ENCODE measurements at regions not wholly inside any gene's neighbourhood (a gene's known extent, or its start where the extent isn't known, plus 50 kb on each side); places are given as distances from the start of the nearest gene placed in this dataset.

DNA sequence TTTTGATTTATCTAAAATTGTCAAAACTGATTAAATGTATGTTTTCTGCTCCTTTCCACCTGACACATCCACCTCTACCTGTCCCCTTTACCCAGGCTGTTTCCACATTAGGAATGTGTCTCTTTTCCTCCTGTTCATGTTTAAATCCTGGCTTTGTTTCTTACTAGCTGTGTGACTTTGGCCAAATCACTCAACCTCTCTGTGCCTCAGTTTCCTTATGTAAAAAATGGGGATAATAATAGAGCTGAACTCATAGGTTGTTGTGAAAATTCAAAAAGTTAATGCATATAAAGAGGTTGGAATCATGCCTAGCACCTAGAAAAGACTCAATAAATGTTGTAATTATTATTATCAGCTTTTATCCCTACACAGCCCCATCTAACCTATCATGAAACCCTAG, 136.8 kb downstream of the NXPE2 start:
- in situ Hi-C loops (cut with MboI; ENCODE audit: low sequenced_read_pairs, unreplicated experiment): no loop called here
- no peak for DNase-seq (ENCODE audit: low spot score)
- TF ChIP-seq, protein P1, sequence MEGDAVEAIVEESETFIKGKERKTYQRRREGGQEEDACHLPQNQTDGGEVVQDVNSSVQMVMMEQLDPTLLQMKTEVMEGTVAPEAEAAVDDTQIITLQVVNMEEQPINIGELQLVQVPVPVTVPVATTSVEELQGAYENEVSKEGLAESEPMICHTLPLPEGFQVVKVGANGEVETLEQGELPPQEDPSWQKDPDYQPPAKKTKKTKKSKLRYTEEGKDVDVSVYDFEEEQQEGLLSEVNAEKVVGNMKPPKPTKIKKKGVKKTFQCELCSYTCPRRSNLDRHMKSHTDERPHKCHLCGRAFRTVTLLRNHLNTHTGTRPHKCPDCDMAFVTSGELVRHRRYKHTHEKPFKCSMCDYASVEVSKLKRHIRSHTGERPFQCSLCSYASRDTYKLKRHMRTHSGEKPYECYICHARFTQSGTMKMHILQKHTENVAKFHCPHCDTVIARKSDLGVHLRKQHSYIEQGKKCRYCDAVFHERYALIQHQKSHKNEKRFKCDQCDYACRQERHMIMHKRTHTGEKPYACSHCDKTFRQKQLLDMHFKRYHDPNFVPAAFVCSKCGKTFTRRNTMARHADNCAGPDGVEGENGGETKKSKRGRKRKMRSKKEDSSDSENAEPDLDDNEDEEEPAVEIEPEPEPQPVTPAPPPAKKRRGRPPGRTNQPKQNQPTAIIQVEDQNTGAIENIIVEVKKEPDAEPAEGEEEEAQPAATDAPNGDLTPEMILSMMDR (IDR thresholded peaks at IDR 0.05; ENCODE audit: borderline replicate concordance, control extremely low read depth, extremely low read depth, insufficient read depth, missing control alignments): no peak

DNA sequence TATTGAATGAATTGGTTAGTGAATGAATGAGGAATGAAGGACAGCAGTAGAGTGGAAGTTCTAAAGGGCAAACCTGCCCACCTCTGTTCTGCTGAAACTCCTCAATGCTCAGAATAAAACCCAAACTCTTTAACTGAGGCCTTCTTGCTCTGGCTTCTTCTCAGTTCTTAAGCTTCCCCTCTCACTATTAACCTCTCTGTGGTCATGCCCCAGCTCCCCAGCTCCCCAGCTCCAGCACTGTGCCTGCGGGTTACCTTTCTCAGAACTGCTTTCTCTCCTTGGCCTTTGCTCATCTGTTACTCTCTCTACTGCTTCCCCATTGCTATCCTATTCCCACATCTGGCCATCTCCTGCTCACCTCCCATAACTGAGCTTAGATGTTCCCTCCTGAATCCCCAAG, 137.4 kb downstream of the NXPE2 start:
- in situ Hi-C loops (cut with MboI; ENCODE audit: low sequenced_read_pairs, unreplicated experiment): no loop called here
- TF ChIP-seq, protein P1 (IDR thresholded peaks at IDR 0.05; ENCODE audit: borderline replicate concordance, control extremely low read depth, extremely low read depth, insufficient read depth, missing control alignments): no peak
- no peak for DNase-seq (ENCODE audit: low spot score)

DNA sequence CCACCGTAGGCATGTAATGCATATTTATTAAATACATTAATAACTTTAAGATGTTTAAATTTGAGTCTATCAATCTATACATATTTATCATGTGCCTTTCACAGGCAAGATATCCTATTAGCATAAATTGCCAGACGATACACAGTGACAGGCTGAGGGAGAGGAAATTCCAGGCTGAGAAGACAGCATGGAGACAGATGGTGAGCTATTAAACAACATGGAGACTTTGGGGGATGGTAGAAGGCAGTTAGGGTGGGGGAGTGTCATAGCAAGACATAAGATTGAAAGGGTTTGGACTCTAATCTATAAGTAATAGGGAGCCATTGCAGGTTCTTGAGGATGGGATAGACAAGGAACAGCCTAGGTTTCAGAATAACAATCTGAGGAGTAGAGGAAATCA, 138.5 kb downstream of the NXPE2 start:
- DNase-seq (ENCODE audit: low spot score): no peak
- TF ChIP-seq, protein P1 (IDR thresholded peaks at IDR 0.05; ENCODE audit: borderline replicate concordance, control extremely low read depth, extremely low read depth, insufficient read depth, missing control alignments): no peak
- in situ Hi-C loops (cut with MboI; ENCODE audit: low sequenced_read_pairs, unreplicated experiment): no loop called here

DNA sequence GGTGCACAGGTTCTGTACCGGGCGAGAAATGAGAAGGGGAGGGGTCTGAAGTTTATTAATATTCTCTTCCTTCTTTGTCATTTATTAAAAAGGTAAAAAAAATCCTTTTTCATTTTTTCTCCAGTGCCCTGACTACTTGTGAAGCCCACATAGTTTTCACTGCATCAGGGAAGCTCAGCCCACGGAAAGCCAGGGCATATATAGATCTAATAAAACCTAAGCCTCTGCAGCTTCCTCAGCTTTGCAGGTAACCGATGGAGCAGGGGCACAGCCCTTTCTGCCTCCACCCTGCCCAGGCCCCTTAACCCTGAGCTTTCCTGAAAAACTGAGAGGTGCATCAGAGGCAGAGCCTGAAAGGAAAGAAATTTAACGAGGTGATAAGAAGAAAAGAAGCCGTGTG, 140.1 kb downstream of the NXPE2 start:
- in situ Hi-C loops (cut with MboI; ENCODE audit: low sequenced_read_pairs, unreplicated experiment): no loop called here
- TF ChIP-seq, protein P1 (IDR thresholded peaks at IDR 0.05; ENCODE audit: borderline replicate concordance, control extremely low read depth, extremely low read depth, insufficient read depth, missing control alignments): no peak
- DNase-seq (ENCODE audit: low spot score): no peak

DNA sequence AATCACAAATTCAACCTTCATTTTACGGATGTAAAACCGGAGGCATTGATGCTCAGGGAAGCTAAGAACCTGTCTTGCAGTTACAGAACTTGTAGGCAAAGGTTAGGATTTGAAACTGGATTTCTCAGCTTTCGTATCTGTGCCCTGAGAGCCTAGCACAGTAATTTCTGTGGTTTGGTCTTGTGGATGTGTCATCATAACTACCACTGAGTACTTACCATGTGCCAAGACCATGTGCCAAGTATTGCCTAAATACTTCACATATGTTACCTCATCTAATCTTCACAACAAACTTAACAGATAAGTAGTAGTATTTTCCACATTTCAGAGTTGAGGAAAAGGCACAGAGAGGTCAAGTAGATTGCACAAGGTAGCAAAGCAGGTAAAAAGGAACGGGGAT, 140.7 kb downstream of the NXPE2 start:
- TF ChIP-seq, protein P1 (IDR thresholded peaks at IDR 0.05; ENCODE audit: borderline replicate concordance, control extremely low read depth, extremely low read depth, insufficient read depth, missing control alignments): no peak
- in situ Hi-C loops (cut with MboI; ENCODE audit: low sequenced_read_pairs, unreplicated experiment): no loop called here
- DNase-seq (ENCODE audit: low spot score): no peak

DNA sequence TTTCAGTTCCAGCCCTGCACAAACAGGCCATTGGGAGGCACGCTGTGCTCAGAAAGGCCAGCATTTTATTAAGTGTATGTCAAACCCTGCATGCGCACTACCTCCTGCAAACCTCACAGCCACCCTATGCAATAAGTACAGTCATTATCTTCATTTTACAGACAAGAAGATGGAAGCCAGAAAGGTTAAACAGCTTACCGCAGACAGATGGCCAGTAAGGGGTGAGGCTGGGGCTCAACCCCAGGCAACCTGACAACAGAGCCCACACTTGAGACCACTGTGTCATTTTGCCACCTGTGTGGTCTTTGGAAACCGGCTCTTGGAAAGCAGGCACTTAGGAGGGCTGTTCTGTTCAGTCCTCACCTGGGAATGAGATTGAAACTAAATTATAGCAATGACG, 142.3 kb downstream of the NXPE2 start:
- TF ChIP-seq, protein P1 (IDR thresholded peaks at IDR 0.05; ENCODE audit: borderline replicate concordance, control extremely low read depth, extremely low read depth, insufficient read depth, missing control alignments): no peak
- no peak for DNase-seq (ENCODE audit: low spot score)
- in situ Hi-C loops (cut with MboI; ENCODE audit: low sequenced_read_pairs, unreplicated experiment): no loop called here
